Peyer's patch (tissue), 4 donors: ENCODE measurements at regions not wholly inside any gene's neighbourhood (a gene's known extent, or its start where the extent isn't known, plus 50 kb on each side); places are given as distances from the start of the nearest gene placed in this dataset.

Experiments used
- DNase-seq, 3 donors: peaks; one replicate each; pipeline ENCODE4 v3.0.0-alpha.2; 2017 to 2019
- H3K27ac ChIP-seq, 4 donors: fragments of 200-600 bp; sonication (generic); one replicate each; pipeline ENCODE4 v1.5.1; 2016 to 2019
- H3K27me3 ChIP-seq, 2 donors: fragments of 200-600 bp; sonication (generic); one replicate each; pipeline ENCODE4 v1.5.1; 2019
- H3K36me3 ChIP-seq, 3 donors: fragments of 200-600 bp; sonication (generic); one replicate each; pipeline ENCODE4 v1.5.1; 2016 to 2019
- H3K4me1 ChIP-seq, 4 donors: fragments of 200-600 bp; sonication (generic); one replicate each; pipeline ENCODE4 v1.5.1; 2016 to 2019
- H3K4me3 ChIP-seq, 4 donors: fragments of 200-600 bp; sonication (generic); 1 replicate in 3 of 4; 2 replicates in 1 of 4; pipeline ENCODE4 v1.5.1; 2016 to 2019; ENCODE audit warnings: mild to moderate bottlenecking in 1 of 4
- H3K9me3 ChIP-seq, 4 donors: fragments of 200-600 bp; sonication (generic); one replicate each; pipeline ENCODE4 v1.5.1; 2016 to 2019; ENCODE audit warnings: mild to moderate bottlenecking in 1 of 4
- CTCF ChIP-seq, 6 experiments: fragments of 450-650 bp in 4 of 6; fragments of 200-600 bp in 2 of 6; sonication (generic) in 1 of 6; IDR thresholded peaks; one replicate each; pipeline ENCODE4 v1.5.1; 2017 to 2019; ENCODE audit warnings: antibody characterized with exemption in 6 of 6, mild to moderate bottlenecking in 3 of 6, moderate library complexity in 1 of 6
- POLR2A ChIP-seq, 2 donors: fragments of 450-650 bp; IDR thresholded peaks; one replicate each; pipeline ENCODE4 v1.5.1; 2017; ENCODE audit warnings: antibody characterized with exemption in 2 of 2, mild to moderate bottlenecking in 2 of 2, moderate library complexity in 2 of 2

- Histone ChIP-seq H3K4me3 (no peak overlapping the region), H3K4me1 (no peaks in the 10 kb centered on the region), H3K27ac (no peak overlapping the region), H3K9me3 (no peaks in the 10 kb centered on the region), H3K27me3 (no peaks in the 10 kb centered on the region), H3K36me3 (no peaks in the 10 kb centered on the region)
- no peak for TF ChIP-seq CTCF (IDR thresholded peaks at IDR 0.05)
- TF ChIP-seq POLR2A (IDR thresholded peaks at IDR 0.05) = no peak
- DNase-seq = no peak
These were observed 143.7 kb upstream of the ARHGAP42 start for GRCh38 chr11:100543386-100543785.

GRCh38 chr11:100545556-100545955 is 141.5 kb upstream of the ARHGAP42 start:
- Histone ChIP-seq H3K27ac (no peak overlapping the region), H3K4me1 (no peaks in the 10 kb centered on the region), H3K9me3 (no peaks in the 10 kb centered on the region), H3K36me3 (no peaks in the 10 kb centered on the region), H3K27me3 (no peaks in the 10 kb centered on the region), H3K4me3 (no peak overlapping the region)
- DNase-seq = no peak
- TF ChIP-seq POLR2A (IDR thresholded peaks at IDR 0.05) (no peak), CTCF (IDR thresholded peaks at IDR 0.05) (no peak)

GRCh38 chr11:100545970-100546369 is 141.1 kb upstream of the ARHGAP42 start:
- Histone ChIP-seq H3K9me3 (no peaks in the 10 kb centered on the region), H3K4me3 (no peak overlapping the region), H3K4me1 (no peaks in the 10 kb centered on the region), H3K27ac (no peak overlapping the region), H3K27me3 (no peaks in the 10 kb centered on the region), H3K36me3 (no peaks in the 10 kb centered on the region)
- TF ChIP-seq CTCF (IDR thresholded peaks at IDR 0.05) (no peak), POLR2A (IDR thresholded peaks at IDR 0.05) (no peak)
- DNase-seq = no peak

- no peaks in the 10 kb centered on the region for H3K9me3 ChIP-seq
- no peak overlapping the region for H3K27ac ChIP-seq
- TF ChIP-seq CTCF (IDR thresholded peaks at IDR 0.05) = no peak
- no peak for TF ChIP-seq POLR2A (IDR thresholded peaks at IDR 0.05)
- H3K4me1 ChIP-seq = no peaks in the 10 kb centered on the region
- no peaks in the 10 kb centered on the region for H3K36me3 ChIP-seq
- H3K27me3 ChIP-seq = no peaks in the 10 kb centered on the region
- no peak overlapping the region for H3K4me3 ChIP-seq
- peak in 1 of 3 donors; percentile 71 for DNase-seq
These were observed 140.4 kb upstream of the ARHGAP42 start for GRCh38 chr11:100546714-100547113.

GRCh38 chr11:100550298-100550697 is 136.8 kb upstream of the ARHGAP42 start:
- no peaks in the 10 kb centered on the region for H3K27me3 ChIP-seq
- no peaks in the 10 kb centered on the region for H3K9me3 ChIP-seq
- DNase-seq = no peak
- no peak overlapping the region for H3K4me3 ChIP-seq
- no peaks in the 10 kb centered on the region for H3K4me1 ChIP-seq
- H3K27ac ChIP-seq = no peak overlapping the region
- TF ChIP-seq POLR2A (IDR thresholded peaks at IDR 0.05) = no peak
- TF ChIP-seq CTCF (IDR thresholded peaks at IDR 0.05) = no peak
- no peaks in the 10 kb centered on the region for H3K36me3 ChIP-seq
